ENCODE measurements at regions not wholly inside any gene's neighbourhood (a gene's known extent, or its start where the extent isn't known, plus 50 kb on each side); places are given as distances from the start of the nearest gene placed in this dataset.
"Not testable (repeated sequence)": the region's sequence is repeated elsewhere in the genome, so short reads cannot be mapped to it uniquely, and the experiment has no call there.

GRCh38 chr3:81839504-81840094 is 78.2 kb upstream of the GBE1 start:
- no peak for DNase-seq (ENCODE audit: low read depth, low spot score)
- H3K4me3 ChIP-seq (ENCODE audit: low read depth, low read length), result no peak overlapping the region
- TF ChIP-seq, protein P1, sequence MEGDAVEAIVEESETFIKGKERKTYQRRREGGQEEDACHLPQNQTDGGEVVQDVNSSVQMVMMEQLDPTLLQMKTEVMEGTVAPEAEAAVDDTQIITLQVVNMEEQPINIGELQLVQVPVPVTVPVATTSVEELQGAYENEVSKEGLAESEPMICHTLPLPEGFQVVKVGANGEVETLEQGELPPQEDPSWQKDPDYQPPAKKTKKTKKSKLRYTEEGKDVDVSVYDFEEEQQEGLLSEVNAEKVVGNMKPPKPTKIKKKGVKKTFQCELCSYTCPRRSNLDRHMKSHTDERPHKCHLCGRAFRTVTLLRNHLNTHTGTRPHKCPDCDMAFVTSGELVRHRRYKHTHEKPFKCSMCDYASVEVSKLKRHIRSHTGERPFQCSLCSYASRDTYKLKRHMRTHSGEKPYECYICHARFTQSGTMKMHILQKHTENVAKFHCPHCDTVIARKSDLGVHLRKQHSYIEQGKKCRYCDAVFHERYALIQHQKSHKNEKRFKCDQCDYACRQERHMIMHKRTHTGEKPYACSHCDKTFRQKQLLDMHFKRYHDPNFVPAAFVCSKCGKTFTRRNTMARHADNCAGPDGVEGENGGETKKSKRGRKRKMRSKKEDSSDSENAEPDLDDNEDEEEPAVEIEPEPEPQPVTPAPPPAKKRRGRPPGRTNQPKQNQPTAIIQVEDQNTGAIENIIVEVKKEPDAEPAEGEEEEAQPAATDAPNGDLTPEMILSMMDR (IDR thresholded peaks at IDR 0.05; ENCODE audit: low read depth, low read length), result no peak
- in situ Hi-C loops (cut with HindIII; ENCODE audit: low sequenced_read_pairs), result no loop called here

DNA sequence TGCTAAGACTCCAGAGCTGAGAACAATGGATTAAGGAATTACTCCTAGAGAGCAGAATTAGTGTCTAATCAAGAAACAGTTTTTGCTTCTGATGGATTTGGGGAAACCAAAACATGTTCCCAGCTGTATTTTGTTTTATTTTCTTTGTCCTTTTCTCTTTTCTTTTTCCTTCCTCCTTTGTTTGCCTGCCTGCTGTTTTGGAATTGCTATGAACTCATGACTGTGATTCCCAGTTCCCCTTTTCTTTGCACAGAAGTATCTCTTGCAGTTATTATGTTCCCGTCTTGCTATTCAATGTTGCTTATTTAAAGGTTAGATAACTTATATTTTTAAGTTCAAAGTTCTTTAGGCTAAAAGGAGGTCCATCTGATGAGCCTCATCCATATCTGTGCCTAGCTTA is 77.0 kb upstream of the GBE1 start:
- no peak for DNase-seq (ENCODE audit: low read depth, low spot score)

GRCh38 chr3:81837071-81837593 is 75.7 kb upstream of the GBE1 start:
- TF ChIP-seq, protein P1 (IDR thresholded peaks at IDR 0.05; ENCODE audit: low read depth, low read length), result no peak
- DNase-seq (ENCODE audit: low read depth, low spot score), result no peak
- no peak overlapping the region for H3K4me3 ChIP-seq (ENCODE audit: low read depth, low read length)
- in situ Hi-C loops (cut with HindIII; ENCODE audit: low sequenced_read_pairs), result no loop called here

More for the DNA sequence above, 77.0 kb upstream of the GBE1 start:
- in situ Hi-C loops (cut with HindIII; ENCODE audit: low sequenced_read_pairs), result no loop called here
- TF ChIP-seq, protein P1 (IDR thresholded peaks at IDR 0.05; ENCODE audit: low read depth, low read length), result no peak
- no peak overlapping the region for H3K4me3 ChIP-seq (ENCODE audit: low read depth, low read length)

GRCh38 chr3:81829937-81830336 is 68.5 kb upstream of the GBE1 start:
- no peak for DNase-seq (ENCODE audit: low read depth, low spot score)
- H3K4me3 ChIP-seq (ENCODE audit: low read depth, low read length), result no peak overlapping the region
- TF ChIP-seq, protein P1 (IDR thresholded peaks at IDR 0.05; ENCODE audit: low read depth, low read length), result no peak
- in situ Hi-C loops (cut with HindIII; ENCODE audit: low sequenced_read_pairs), result no loop called here

DNA sequence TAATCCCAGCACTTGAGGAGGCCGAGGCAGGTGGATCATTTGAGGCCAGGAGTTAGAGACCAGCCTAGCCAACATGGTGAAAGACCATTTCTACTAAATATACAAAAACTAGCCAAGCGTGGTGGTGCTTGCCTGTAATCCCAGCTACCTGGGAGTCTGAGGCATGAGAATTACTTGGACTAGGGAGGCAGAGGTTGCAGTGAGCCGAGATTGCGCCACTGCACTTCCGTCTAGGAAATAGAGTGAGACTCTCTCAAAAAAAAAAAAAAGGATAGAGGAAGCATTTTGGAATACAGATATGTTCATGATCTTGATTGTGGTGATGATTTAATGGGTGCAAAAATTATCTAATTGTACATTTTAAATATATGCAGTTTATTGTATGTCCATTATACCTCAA is 67.8 kb upstream of the GBE1 start:
- H3K4me3 ChIP-seq (ENCODE audit: low read depth, low read length); DNase-seq (ENCODE audit: low read depth, low spot score); in situ Hi-C loops (cut with HindIII; ENCODE audit: low sequenced_read_pairs): not testable (repeated sequence)

GRCh38 chr3:81823882-81824395 is 62.5 kb upstream of the GBE1 start:
- no peak overlapping the region for H3K4me3 ChIP-seq (ENCODE audit: low read depth, low read length)
- no peak for DNase-seq (ENCODE audit: low read depth, low spot score)
- in situ Hi-C loops (cut with HindIII; ENCODE audit: low sequenced_read_pairs), result no loop called here
- TF ChIP-seq, protein P1 (IDR thresholded peaks at IDR 0.05; ENCODE audit: low read depth, low read length), result no peak

DNA sequence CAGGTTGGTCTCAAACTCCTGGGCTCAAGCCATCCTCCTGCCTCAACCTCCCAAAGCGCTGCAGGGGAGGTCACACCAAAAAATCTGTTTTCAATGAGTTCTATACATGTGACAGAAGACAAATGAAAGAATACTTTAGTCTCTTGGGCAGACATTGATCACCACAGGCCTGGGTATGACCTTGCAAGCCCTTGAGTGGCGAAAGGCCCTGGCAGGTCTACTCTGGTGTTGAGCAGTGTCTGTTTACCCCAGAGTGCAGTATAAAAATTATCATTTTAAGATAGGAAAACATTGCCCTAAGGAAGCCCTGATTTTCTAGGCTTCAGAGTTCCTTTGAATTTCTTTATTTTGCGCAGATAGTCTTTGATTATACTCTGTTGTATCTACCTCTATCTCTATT is 61.6 kb upstream of the GBE1 start:
- H3K4me3 ChIP-seq (ENCODE audit: low read depth, low read length), result no peak overlapping the region
- in situ Hi-C loops (cut with HindIII; ENCODE audit: low sequenced_read_pairs), result no loop called here
- TF ChIP-seq, protein P1 (IDR thresholded peaks at IDR 0.05; ENCODE audit: low read depth, low read length), result no peak
- no peak for DNase-seq (ENCODE audit: low read depth, low spot score)

Data from astrocyte of the spinal cord (primary cell).